Endothelial cell of umbilical vein (primary cell): ENCODE measurements at regions not wholly inside any gene's neighbourhood (a gene's known extent, or its start where the extent isn't known, plus 50 kb on each side); places are given as distances from the start of the nearest gene placed in this dataset.

ENCODE experiments used
- BruUV-seq: library from RNA; stranded (reverse); fragments of 400-500 nt; replicated peaks from 2 replicates; lab custom pipeline; 2021; lab: Mats Ljungman, UMichigan
- CTCF ChIA-PET: fragments of 300-600, 350-600 bp; sonication (Branson Sonifier 250); formaldehyde crosslinking; loops from one replicate; lab custom pipeline; 2021; ENCODE audit warnings: antibody characterized with exemption, inconsistent platforms; lab: Charles Lee
- POLR2A ChIA-PET: fragments of 300-600, 350-600 bp; sonication (Branson Sonifier 250); formaldehyde crosslinking; loops from one replicate; lab custom pipeline; 2021; ENCODE audit warnings: antibody characterized with exemption, inconsistent platforms; lab: Charles Lee
- DNase-seq: peaks from one replicate; pipeline ENCODE4 v3.0.0-alpha.2; 2011; ENCODE audit warnings: low read depth, low spot score
- FAIRE-seq: peaks from 2 replicates; lab custom pipeline; 2011; peaks lifted over from hg19 to GRCh38; lab: Jason Lieb, UNC
- H2AFZ ChIP-seq: 2 replicates; pipeline ENCODE4 v1.6.0; 2012; ENCODE audit warnings: low read depth, low read length, control low read depth, inconsistent platforms
- H3K27ac ChIP-seq: 2 replicates; pipeline ENCODE4 v1.5.1; 2011; ENCODE audit warnings: low read depth, mild to moderate bottlenecking, control low read depth, low read length, moderate library complexity; ENCODE audit not compliant: insufficient read depth
- H3K27me3 ChIP-seq, 2 experiments: 2 replicates each; pipeline versions ENCODE4 v1.6.0 to v1.6.1; 2011; ENCODE audit warnings: low read length in 2 of 2, mixed read lengths in 1 of 2; ENCODE audit not compliant: control insufficient read depth in 2 of 2, insufficient read depth in 2 of 2
- H3K36me3 ChIP-seq, 2 experiments: 2 replicates in 1 of 2; 3 replicates in 1 of 2; pipeline ENCODE4 v1.5.1; 2011; ENCODE audit warnings: low read length in 2 of 2, mild to moderate bottlenecking in 1 of 2, moderate library complexity in 1 of 2; ENCODE audit not compliant: control insufficient read depth in 2 of 2, insufficient read depth in 2 of 2; ENCODE audit errors: extremely low read depth in 1 of 2
- H3K4me1 ChIP-seq: 3 replicates; pipeline ENCODE4 v1.5.1; 2011; ENCODE audit warnings: mild to moderate bottlenecking, low read length; ENCODE audit not compliant: control insufficient read depth, insufficient read depth; ENCODE audit errors: extremely low read depth
- H3K4me2 ChIP-seq: 2 replicates; pipeline ENCODE4 v1.6.1; 2011; ENCODE audit warnings: low read length, control low read depth, mixed read lengths; ENCODE audit not compliant: insufficient read depth
- H3K4me3 ChIP-seq, 3 experiments: fragments of 200-600 bp in 1 of 3; sonication (generic), shearing (Covaris generic) in 1 of 3; replicated peaks in 1 of 3; 2 replicates each; pipeline ENCODE4 v1.5.1; 2011 to 2016; ENCODE audit warnings: control low read depth in 3 of 3, low read length in 3 of 3, mild to moderate bottlenecking in 2 of 3, inconsistent platforms in 1 of 3, low read depth in 1 of 3, moderate library complexity in 1 of 3; ENCODE audit not compliant: insufficient read depth in 1 of 3
- H3K79me2 ChIP-seq: 2 replicates; pipeline ENCODE4 v1.6.0; 2012; ENCODE audit warnings: low read length, inconsistent platforms; ENCODE audit not compliant: control insufficient read depth, insufficient read depth
- H3K9ac ChIP-seq: replicated peaks from 2 replicates; pipeline ENCODE3; 2011; ENCODE audit warnings: low read length, control low read depth; ENCODE audit not compliant: insufficient read depth; ENCODE audit errors: extremely low read depth
- H3K9me1 ChIP-seq: replicated peaks from 3 replicates; pipeline ENCODE4 v1.6.0; 2011; ENCODE audit warnings: mild to moderate bottlenecking, low read length; ENCODE audit not compliant: control insufficient read depth, insufficient read depth; ENCODE audit errors: extremely low read depth
- H3K9me3 ChIP-seq: replicated peaks from 2 replicates; pipeline ENCODE4 v1.5.1; 2012; ENCODE audit warnings: low read length, inconsistent platforms; ENCODE audit not compliant: control insufficient read depth, insufficient read depth
- H4K20me1 ChIP-seq: replicated peaks from 2 replicates; pipeline ENCODE3; 2011; ENCODE audit warnings: mild to moderate bottlenecking, low read length; ENCODE audit not compliant: control insufficient read depth, insufficient read depth; ENCODE audit errors: extremely low read depth
- EZH2 ChIP-seq: IDR thresholded peaks from 2 replicates; pipeline ENCODE4 v1.6.1; 2012; ENCODE audit warnings: borderline replicate concordance, low read depth, mild to moderate bottlenecking, moderate library complexity, low read length, inconsistent platforms; ENCODE audit not compliant: severe bottlenecking
- FOS ChIP-seq: IDR thresholded peaks from 2 replicates; pipeline ENCODE4 v1.6.1; 2011; ENCODE audit warnings: mild to moderate bottlenecking, low read length, moderate library complexity, borderline replicate concordance; ENCODE audit not compliant: insufficient read depth
- GATA2 ChIP-seq: IDR thresholded peaks from 2 replicates; pipeline ENCODE4 v1.7.0; 2011; ENCODE audit warnings: low read depth, mild to moderate bottlenecking, moderate library complexity, mixed read lengths, low read length; ENCODE audit not compliant: insufficient read length, insufficient read depth
- JUN ChIP-seq: IDR thresholded peaks from 2 replicates; pipeline ENCODE4 v1.6.1; 2011; ENCODE audit warnings: borderline replicate concordance, low read depth; ENCODE audit not compliant: insufficient read length, insufficient read depth
- MYC ChIP-seq: IDR thresholded peaks from one replicate; pipeline ENCODE4 v1.6.1; 2011; ENCODE audit warnings: mild to moderate bottlenecking, low read depth, low read length
- POLR2A ChIP-seq: IDR thresholded peaks from 2 replicates; pipeline ENCODE4 v1.6.1; 2012; ENCODE audit warnings: low read depth, mild to moderate bottlenecking, control low read depth, low read length
- POLR2AphosphoS5 ChIP-seq: IDR thresholded peaks from 2 replicates; pipeline ENCODE4 v1.6.1; 2012; ENCODE audit warnings: low read depth, mild to moderate bottlenecking, control low read depth, low read length, moderate library complexity; ENCODE audit not compliant: insufficient read depth
- dilution Hi-C: fragments of 300-500 bp; cut with MboI; formaldehyde crosslinking; loops from one replicate; pipeline ENCODE4 v1.15.0; 2019; ENCODE audit warnings: low sequenced_read_pairs; ENCODE audit not compliant: extremely low pct_ligation_motif_present
- intact Hi-C: fragments of 100-400 bp; cut with micrococcal nuclease; formaldehyde crosslinking; loops from one replicate; pipeline ENCODE4 v1.10.0; 2022
- TF ChIP-seq, protein P1 (sequence below): IDR thresholded peaks from 2 replicates; pipeline ENCODE4 v1.6.1; 2011; ENCODE audit not compliant: insufficient read depth, insufficient read length
- TF ChIP-seq, protein P2 (sequence below), 2 donors: IDR thresholded peaks; 1 replicate in 1 of 2; 2 replicates in 1 of 2; pipeline ENCODE4 v1.5.1; 2011; ENCODE audit warnings: low read length in 2 of 2, mild to moderate bottlenecking in 2 of 2, moderate library complexity in 2 of 2, control low read depth in 1 of 2, inconsistent platforms in 1 of 2, low read depth in 1 of 2; ENCODE audit not compliant: insufficient read depth in 1 of 2; ENCODE audit errors: extremely low read depth in 1 of 2

DNA sequence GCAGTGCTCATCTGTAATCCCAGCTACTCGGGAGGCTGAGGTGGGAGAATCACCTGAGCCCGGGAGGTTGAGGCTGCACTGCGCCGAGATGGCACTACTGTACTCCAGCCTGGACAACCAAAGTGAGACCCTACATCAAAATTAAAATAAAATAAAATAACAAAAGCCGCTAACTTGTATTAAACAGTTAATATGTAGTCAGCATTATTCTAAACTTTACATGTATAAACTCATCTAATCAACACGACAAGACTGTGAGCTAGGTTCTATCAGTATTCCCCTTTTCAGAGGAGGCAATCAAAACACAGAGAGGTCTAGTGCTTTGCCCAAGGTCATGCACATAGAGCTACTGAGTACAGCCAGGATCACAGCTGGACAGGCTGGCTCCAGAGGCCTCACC lies 111.7 kb upstream of the LINGO1 start:
- H3K4me3 ChIP-seq = no peak overlapping the region
- DNase-seq = no peak
- H3K9me3 ChIP-seq = no peaks in the 10 kb centered on the region
- BruUV-seq = no TSS peak
- no peak overlapping the region for H3K4me2 ChIP-seq
- H3K9me1 ChIP-seq = no peaks in the 10 kb centered on the region
- H3K4me1 ChIP-seq = no peaks in the 10 kb centered on the region
- H3K27ac ChIP-seq = no peak overlapping the region
- TF ChIP-seq GATA2 (no peak), EZH2 (no peak), JUN (no peak), POLR2A (no peak), FOS (no peak), MYC (no peak), POLR2AphosphoS5 (no peak)
- TF ChIP-seq, protein P1, sequence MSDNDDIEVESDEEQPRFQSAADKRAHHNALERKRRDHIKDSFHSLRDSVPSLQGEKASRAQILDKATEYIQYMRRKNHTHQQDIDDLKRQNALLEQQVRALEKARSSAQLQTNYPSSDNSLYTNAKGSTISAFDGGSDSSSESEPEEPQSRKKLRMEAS = no peak
- TF ChIP-seq, protein P2, sequence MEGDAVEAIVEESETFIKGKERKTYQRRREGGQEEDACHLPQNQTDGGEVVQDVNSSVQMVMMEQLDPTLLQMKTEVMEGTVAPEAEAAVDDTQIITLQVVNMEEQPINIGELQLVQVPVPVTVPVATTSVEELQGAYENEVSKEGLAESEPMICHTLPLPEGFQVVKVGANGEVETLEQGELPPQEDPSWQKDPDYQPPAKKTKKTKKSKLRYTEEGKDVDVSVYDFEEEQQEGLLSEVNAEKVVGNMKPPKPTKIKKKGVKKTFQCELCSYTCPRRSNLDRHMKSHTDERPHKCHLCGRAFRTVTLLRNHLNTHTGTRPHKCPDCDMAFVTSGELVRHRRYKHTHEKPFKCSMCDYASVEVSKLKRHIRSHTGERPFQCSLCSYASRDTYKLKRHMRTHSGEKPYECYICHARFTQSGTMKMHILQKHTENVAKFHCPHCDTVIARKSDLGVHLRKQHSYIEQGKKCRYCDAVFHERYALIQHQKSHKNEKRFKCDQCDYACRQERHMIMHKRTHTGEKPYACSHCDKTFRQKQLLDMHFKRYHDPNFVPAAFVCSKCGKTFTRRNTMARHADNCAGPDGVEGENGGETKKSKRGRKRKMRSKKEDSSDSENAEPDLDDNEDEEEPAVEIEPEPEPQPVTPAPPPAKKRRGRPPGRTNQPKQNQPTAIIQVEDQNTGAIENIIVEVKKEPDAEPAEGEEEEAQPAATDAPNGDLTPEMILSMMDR (IDR thresholded peaks at IDR 0.05; ENCODE audit: extremely low read depth in 1 of 2, insufficient read depth in 1 of 2, low read depth in 1 of 2, low read length in 2 of 2) = no peak
- no peak overlapping the region for H2AFZ ChIP-seq
- ChIA-PET CTCF (interaction anchor here (0.7 to 1.6 kb wide), 2 partner anchors 15 to 59 kb away, joined by 3 to 4 read pairs; no protein-coding TSS in a partner anchor), POLR2A (no interaction called here)
- H3K27me3 ChIP-seq = no peaks in the 10 kb centered on the region
- H3K36me3 ChIP-seq = no peaks in the 10 kb centered on the region
- no peaks in the 10 kb centered on the region for H3K79me2 ChIP-seq
- FAIRE-seq = no peak
- intact Hi-C loops (no loop called here), dilution Hi-C loops (no loop called here)
- no peak overlapping the region for H3K9ac ChIP-seq
- no peaks in the 10 kb centered on the region for H4K20me1 ChIP-seq
